Activated CD4-positive, alpha-beta T cell treated with anti-CD3 and anti-CD28 coated beads for 48 hours (primary cell): ENCODE measurements at regions not wholly inside any gene's neighbourhood (a gene's known extent, or its start where the extent isn't known, plus 50 kb on each side); places are given as distances from the start of the nearest gene placed in this dataset.

Experiments
- DNase-seq: peaks from one replicate; pipeline ENCODE4 v3.0.0-alpha.2; 2020

GRCh38 chr4:104418286-104418685 lies 76.4 kb downstream of the CXXC4 start:
- no peak for DNase-seq

- no peak for DNase-seq
Measured at GRCh38 chr4:104417357-104417882, 77.3 kb downstream of the CXXC4 start.

GRCh38 chr4:104416725-104417356 lies 77.9 kb downstream of the CXXC4 start:
- no peak for DNase-seq

GRCh38 chr4:104413487-104413886 lies 81.2 kb downstream of the CXXC4 start:
- no peak for DNase-seq

- DNase-seq = no peak
Measured at GRCh38 chr4:104412344-104412743, 82.3 kb downstream of the CXXC4 start.

GRCh38 chr4:104411502-104411901 lies 83.2 kb downstream of the CXXC4 start:
- no peak for DNase-seq

GRCh38 chr4:104408878-104409277 lies 85.8 kb downstream of the CXXC4 start:
- DNase-seq = no peak

- DNase-seq = no peak
Measured at GRCh38 chr4:104404361-104404760, 90.3 kb downstream of the CXXC4 start.

GRCh38 chr4:104395168-104395614 lies 99.5 kb downstream of the CXXC4 start:
- DNase-seq = no peak

- no peak for DNase-seq
Measured at GRCh38 chr4:104394406-104395167, 100.1 kb downstream of the CXXC4 start.

GRCh38 chr4:104393655-104394324 lies 100.9 kb downstream of the CXXC4 start:
- DNase-seq = no peak

GRCh38 chr4:104385713-104386112 lies 109.0 kb downstream of the CXXC4 start:
- no peak for DNase-seq

GRCh38 chr4:104382961-104383360 lies 111.7 kb downstream of the CXXC4 start:
- DNase-seq = no peak

GRCh38 chr4:104381729-104382128 lies 113.0 kb downstream of the CXXC4 start:
- DNase-seq = no peak

- no peak for DNase-seq
Measured at GRCh38 chr4:104365618-104366017, 129.1 kb downstream of the CXXC4 start.

GRCh38 chr4:104353481-104353880 lies 141.2 kb downstream of the CXXC4 start:
- no peak for DNase-seq

- no peak for DNase-seq
Measured at GRCh38 chr4:104352211-104352610, 142.5 kb downstream of the CXXC4 start.

GRCh38 chr4:104351706-104352105 lies 143.0 kb downstream of the CXXC4 start:
- no peak for DNase-seq

GRCh38 chr4:104345598-104346242 lies 149.0 kb downstream of the CXXC4 start:
- DNase-seq = no peak

GRCh38 chr4:104344342-104344980 lies 150.2 kb downstream of the CXXC4 start:
- no peak for DNase-seq

- DNase-seq = no peak
Measured at GRCh38 chr4:104334410-104334809, 160.3 kb downstream of the CXXC4 start.

- no peak for DNase-seq
Measured at GRCh38 chr4:104330125-104330905, 164.4 kb downstream of the CXXC4 start.
